HG02938 (cell line): ENCODE measurements at regions not wholly inside any gene's neighbourhood (a gene's known extent, or its start where the extent isn't known, plus 50 kb on each side); places are given as distances from the start of the nearest gene placed in this dataset.
"Not testable (repeated sequence)": the region's sequence is repeated elsewhere in the genome, so short reads cannot be mapped to it uniquely, and the experiment has no call there.

Source experiments
- ATAC-seq: cut with Tn5 transposase; IDR thresholded peaks from one replicate; pipeline ENCODE4 v1.9.1; 2021; ENCODE audit warnings: mild to moderate bottlenecking, moderate library complexity; ENCODE audit not compliant: unreplicated experiment

GRCh38 chr1:223018534-223018933 lies 124.5 kb downstream of the TLR5 start:
- ATAC-seq = no peak

- ATAC-seq = no peak
Observed at GRCh38 chr1:223019256-223019655, 123.8 kb downstream of the TLR5 start.

GRCh38 chr1:223020770-223021169 lies 122.3 kb downstream of the TLR5 start:
- ATAC-seq = no peak

DNA sequence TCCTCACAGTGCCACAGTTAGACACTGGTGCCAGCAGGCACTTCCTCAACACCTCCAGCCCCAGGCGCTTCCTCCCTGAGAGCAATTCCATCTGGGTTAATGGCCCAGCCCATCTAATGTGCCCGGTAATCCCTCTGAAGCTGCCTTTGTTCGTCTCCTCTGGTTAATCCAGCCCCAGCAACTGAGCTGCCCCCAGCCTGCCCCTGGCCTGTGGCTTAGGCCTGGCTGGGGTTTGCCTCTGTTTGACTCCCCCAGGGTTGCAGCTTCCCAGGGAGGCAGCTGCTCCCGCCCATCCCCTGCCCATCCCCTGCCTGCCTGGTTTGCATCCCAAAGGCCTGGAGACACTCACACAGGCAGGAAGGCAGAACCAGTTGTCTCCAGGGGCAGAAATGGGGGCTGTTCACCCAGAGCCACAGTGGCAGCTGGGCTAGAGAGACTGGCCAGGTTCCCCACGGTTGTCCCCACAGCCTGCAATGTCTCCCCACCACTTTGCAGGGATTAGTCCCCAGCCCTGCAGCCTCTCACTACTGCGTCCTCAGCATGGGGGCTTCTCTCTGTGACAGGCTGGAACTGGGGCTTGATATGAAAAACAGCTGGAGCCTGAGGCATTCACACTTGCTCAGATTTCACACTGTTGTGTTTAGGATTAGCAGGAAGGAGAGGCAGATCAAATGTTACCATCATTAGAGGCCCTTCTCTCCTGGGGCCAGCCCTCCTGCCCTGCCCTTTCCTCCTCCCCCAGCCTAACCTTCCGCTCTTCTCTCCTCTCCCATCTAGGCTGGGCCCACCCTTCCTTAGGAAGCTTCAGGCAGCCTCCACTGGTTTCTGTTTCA lies 120.2 kb downstream of the TLR5 start:
- ATAC-seq = no peak

DNA sequence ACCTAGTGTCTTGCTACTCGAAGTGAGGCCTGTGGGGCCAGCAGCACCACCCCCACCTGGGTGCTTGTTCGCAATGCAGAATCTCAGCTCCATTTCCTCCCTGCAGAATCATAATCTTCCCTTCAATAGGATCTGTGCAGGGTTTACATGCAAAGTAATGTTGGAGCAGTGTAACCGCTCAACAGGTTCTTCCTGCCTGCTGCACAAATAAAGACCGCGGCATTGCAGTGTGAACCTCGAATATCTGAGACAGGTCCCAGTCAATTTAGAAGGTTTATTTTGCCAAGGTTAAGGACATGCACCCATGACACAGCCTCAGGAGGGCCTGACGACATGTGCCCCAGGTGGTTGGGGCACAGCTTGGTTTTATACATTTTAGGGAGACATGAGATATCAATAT lies 119.2 kb downstream of the TLR5 start:
- ATAC-seq = no peak

DNA sequence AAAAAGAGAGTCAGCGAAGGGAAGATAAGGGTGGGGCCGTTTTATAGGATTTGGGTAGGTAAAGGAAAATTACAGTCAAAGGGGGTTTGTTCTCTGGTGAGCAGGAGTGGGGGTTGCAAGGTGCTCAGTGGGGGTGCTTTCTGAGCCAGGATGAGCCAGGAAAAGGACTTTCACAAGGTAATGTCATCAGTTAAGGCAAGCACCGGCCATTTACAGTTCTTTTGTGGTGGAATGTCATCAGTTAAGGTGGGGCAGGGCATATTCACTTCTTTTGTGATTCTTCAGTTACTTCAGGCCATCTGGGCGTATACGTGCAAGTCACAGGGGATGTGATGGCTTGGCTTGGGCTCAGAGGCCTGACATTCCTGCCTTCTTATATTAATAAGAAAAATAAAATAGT lies 118.6 kb downstream of the TLR5 start:
- not testable (repeated sequence) for ATAC-seq

GRCh38 chr1:223025190-223025734 lies 117.8 kb downstream of the TLR5 start:
- not testable (repeated sequence) for ATAC-seq

DNA sequence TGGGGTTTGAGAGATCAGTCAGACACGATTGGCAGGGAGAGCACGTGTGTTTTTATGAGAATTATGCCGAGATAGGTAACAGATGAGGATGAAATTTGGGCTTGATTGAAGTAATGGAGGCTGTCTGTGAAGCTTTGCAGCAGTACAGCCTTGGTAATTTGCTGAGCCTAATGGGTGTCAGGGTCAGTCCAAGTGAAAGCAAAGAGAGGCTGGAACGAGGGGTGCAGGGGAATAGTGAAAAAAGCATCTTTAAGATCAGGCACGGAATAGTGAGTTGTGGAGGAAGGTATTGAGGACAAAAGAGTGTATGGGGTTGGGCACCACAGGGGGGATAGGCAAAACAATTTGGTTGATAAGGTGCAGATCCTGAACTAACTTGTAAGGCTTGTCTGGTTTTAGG lies 116.4 kb downstream of the TLR5 start:
- ATAC-seq = not testable (repeated sequence)

GRCh38 chr1:223029985-223030769 lies 112.9 kb downstream of the TLR5 start:
- ATAC-seq = no peak

- no peak for ATAC-seq
Observed at GRCh38 chr1:223030871-223031400, 112.1 kb downstream of the TLR5 start.

DNA sequence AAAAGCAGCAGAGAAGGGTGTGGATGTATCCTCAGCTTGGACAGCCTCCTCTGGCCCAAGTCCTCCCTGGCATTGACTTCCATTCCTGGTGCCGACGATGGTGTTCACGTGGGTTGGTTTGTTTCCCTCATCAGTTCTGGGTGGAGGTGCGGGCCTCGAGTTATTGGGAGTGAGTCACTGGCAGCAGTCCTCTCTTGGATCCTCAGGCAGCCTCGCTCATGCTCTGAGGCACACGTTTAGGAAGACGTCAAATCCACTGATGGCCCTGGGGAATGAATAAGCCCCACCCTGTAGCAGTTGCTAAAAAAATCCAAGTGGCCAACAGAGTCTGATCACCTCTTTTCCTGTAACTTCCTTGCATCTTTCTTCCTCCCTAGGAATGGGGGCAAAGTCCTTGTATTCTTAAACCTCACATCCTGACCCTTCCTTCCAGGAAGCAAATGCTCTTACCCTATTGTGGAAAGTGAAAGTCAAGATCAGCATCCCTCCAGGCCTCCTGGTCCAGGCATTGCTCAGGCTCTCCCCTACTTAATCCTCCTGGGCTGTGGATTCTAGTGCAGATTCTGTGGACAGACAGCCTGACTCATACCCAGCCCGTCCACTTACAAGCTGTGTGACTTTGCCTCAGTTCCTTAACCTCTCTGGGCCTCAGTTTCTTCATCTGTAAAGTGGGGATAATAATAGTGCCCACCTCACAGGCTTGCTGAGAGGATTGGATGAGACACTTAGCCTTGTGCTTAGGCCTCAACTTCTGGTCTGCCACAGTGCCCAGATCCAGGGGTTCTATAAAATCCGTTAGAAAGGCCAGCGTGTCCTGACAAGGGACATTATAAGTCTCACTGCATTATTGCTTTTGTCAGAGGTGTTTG lies 111.1 kb downstream of the TLR5 start:
- ATAC-seq = no peak

DNA sequence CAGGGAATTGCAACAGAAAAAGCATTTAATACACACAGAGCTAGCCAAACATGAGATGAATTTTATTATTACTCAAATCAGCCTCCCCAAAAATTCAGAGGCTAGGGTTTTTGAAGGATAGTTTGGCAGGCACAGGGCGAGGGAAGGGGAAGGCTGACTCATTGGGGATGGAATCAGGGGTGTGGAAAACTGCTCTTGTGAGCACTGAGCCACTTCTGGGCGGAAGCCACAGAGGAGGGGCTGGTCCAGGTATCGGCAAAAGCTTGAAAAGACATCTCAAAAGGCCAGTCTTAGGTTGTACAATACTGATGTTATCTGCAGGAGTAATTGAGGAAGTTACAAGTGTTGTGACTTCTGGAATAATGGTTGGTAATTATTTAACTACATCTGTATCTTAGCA lies 109.4 kb downstream of the TLR5 start:
- no peak for ATAC-seq

- no peak for ATAC-seq
Observed at GRCh38 chr1:223034270-223034798, 108.7 kb downstream of the TLR5 start.

DNA sequence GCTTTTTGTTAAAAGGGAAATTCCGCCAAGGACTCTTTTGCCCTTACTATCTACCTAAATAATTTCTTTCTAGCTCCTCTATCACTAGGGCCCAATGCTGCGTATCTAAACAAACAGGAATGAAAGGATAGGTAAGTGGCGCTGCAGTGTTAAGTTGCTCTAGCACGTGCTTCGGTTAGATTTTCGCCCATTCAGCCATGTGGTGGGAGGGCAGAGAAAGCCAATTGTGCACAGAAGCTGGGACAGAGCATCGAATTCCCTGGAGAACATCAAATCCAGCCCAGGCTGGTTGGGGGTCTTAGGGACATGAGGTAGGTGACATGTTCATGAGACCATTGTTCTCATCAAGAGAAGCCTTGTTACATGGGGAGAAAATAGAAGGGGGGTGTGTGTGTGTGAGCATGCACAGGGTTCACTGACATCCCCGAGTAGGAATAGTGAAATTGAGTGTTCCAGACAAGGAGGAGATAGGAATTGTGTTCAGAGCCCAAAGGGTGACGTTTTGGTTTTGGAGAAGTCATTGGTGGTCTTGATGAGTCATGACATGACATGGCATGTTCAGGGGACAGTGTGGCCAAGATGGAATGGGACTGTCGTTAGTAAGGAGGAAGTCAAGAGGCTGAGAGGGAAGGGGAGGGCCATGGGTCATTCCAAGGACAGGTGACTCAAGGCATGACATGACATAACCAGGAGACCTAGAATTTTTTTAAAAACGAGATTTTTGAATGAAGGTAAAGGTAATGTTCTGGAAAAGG lies 107.1 kb downstream of the TLR5 start:
- no peak for ATAC-seq

DNA sequence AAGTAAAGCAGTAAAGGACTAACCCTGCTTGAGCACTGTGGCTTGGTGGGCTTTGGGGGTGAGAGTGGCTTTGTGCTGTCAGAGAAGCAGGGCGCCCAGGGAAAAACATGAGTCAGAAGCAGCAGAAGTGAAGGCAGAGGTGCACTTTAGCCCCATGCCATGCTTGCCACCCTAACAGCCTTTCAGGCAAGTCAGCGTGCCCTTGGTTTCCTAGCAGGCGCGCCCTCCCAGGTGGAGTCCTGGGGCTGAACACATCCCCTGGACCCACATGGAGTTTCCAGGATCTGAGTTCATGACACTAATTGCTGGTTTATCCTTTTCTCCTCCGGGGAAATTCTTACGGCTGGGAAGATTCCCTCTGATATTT lies 106.6 kb downstream of the TLR5 start:
- no peak for ATAC-seq

GRCh38 chr1:223037845-223038244 lies 105.2 kb downstream of the TLR5 start:
- ATAC-seq = no peak

DNA sequence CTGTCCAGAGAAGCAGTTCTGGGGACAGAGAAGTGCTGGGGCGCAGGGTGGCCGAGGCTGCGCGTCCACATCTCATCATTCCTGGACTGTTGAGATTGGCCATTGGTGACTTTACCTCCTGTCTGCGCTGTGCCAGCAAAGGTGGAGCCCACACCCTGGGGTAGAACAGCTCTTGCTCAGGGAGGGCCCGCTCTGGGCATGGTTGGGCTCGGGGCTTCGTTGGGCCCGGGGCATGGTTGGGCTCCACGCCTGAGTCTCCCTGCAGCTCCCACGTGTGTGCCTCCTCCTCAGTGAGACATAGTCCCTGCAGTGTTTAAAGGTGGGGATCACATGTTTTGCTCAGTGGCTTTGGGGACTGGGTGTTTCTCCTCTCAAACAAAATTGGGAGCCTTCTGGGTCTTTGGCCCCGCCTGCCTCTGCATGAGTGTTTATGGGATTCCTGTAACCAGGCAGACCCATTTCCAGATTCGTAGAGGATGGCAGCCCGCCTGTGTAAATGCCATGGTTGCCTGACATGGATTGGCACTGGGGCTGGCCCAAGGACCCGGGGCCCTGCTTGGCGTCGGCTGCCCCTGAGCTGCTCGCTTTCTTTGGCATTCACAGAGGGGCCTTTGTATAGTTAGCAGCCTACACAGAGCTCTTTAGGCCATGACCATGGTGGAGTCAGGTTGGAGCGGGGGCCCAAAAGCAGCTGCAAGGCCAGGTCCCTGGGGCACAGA lies 104.6 kb downstream of the TLR5 start:
- no peak for ATAC-seq

- ATAC-seq = no peak
Observed at GRCh38 chr1:223039990-223040389, 103.1 kb downstream of the TLR5 start.

- no peak for ATAC-seq
Observed at GRCh38 chr1:223041481-223041880, 101.6 kb downstream of the TLR5 start.
